GM12872 (cell line): ENCODE measurements at regions not wholly inside any gene's neighbourhood (a gene's known extent, or its start where the extent isn't known, plus 50 kb on each side); places are given as distances from the start of the nearest gene placed in this dataset.

Experiments
- CTCF ChIP-seq: IDR thresholded peaks from 3 replicates; pipeline ENCODE4 v1.5.1; 2011; ENCODE audit warnings: low read depth, mild to moderate bottlenecking, low read length, moderate library complexity; ENCODE audit not compliant: insufficient read depth

GRCh38 chr15:69697916-69698315 is 245.3 kb downstream of the RPLP1 start:
- TF ChIP-seq CTCF: no peak

- no peak for TF ChIP-seq CTCF
Measured at GRCh38 chr15:69699096-69699495, 246.5 kb downstream of the RPLP1 start.

GRCh38 chr15:69700380-69700779 is 247.8 kb downstream of the RPLP1 start:
- no peak for TF ChIP-seq CTCF

- TF ChIP-seq CTCF: no peak
Measured at GRCh38 chr15:69701198-69701597, 248.6 kb downstream of the RPLP1 start.

- no peak for TF ChIP-seq CTCF
Measured at GRCh38 chr15:69703532-69704187, 251.0 kb downstream of the RPLP1 start.

GRCh38 chr15:69704229-69704628 is 251.6 kb downstream of the RPLP1 start:
- TF ChIP-seq CTCF: no peak

- TF ChIP-seq CTCF: no peak
Measured at GRCh38 chr15:69704700-69705099, 252.1 kb downstream of the RPLP1 start.
